ENCODE measurements at regions not wholly inside any gene's neighbourhood (a gene's known extent, or its start where the extent isn't known, plus 50 kb on each side); places are given as distances from the start of the nearest gene placed in this dataset.

- FAIRE-seq (no peak), DNase-seq (ENCODE audit: low read depth, low spot score) (no peak), ATAC-seq (no peak)
- Histone ChIP-seq H3K36me3 (ENCODE audit: control insufficient read depth in 2 of 2, insufficient read depth in 2 of 2, low read length in 1 of 2) (no peaks in the 10 kb centered on the region), H3K9me3 (replicated peaks; ENCODE audit: control insufficient read depth, insufficient read depth, low read length) (no peaks in the 10 kb centered on the region), H3K9ac (ENCODE audit: control insufficient read depth, insufficient read depth, low read length) (no peak overlapping the region), H3K4me1 (ENCODE audit: control insufficient read depth, insufficient read depth, low read length) (no peaks in the 10 kb centered on the region), H4K20me1 (ENCODE audit: control insufficient read depth, insufficient read depth) (no peaks in the 10 kb centered on the region), H3K27me3 (replicated peaks in 1 of 2; ENCODE audit: control insufficient read depth in 2 of 2, insufficient read depth in 2 of 2, low read length in 1 of 2) (no peaks in the 10 kb centered on the region), H3K4me3 (no peak overlapping the region), H3K79me2 (ENCODE audit: control insufficient read depth, insufficient read depth, low read length) (no peaks in the 10 kb centered on the region), H3K4me2 (ENCODE audit: control insufficient read depth, insufficient read depth) (no peak overlapping the region), H3K27ac (ENCODE audit: control insufficient read depth, insufficient read depth) (no peak overlapping the region), H2AFZ (ENCODE audit: control insufficient read depth, low read depth, low read length) (no peak overlapping the region)
- CTCF ChIA-PET: no interaction called here
- POLR2A ChIA-PET: no interaction called here
- no TSS peak for BruUV-seq (replicated peaks)
- SMC1A ChIA-PET (ENCODE audit: uncharacterized antibody, unreplicated experiment): interaction anchor here (1.3 kb wide), 1 partner anchor 14 kb away, joined by 3 read pairs; no protein-coding TSS in a partner anchor
- intact Hi-C loops (cut with micrococcal nuclease; ENCODE audit: unreplicated experiment) (no loop called here), in situ Hi-C loops (cut with MboI) (no loop called here)
- TF ChIP-seq ASH2L (IDR thresholded peaks at IDR 0.05; ENCODE audit: borderline replicate concordance, low read depth): no peak
- RAD21 ChIA-PET (ENCODE audit: unreplicated experiment): no interaction called here
- 26% methylated on average over 5 of the region's 5 CpGs for WGBS (ENCODE audit: insufficient coverage, insufficient replicate concordance, low lambda C conversion rate, missing lambda C conversion rate)
Observed at GRCh38 chr14:86072116-86072894, 542.4 kb downstream of the FLRT2 start.

- Histone ChIP-seq H2AFZ (ENCODE audit: control insufficient read depth, low read depth, low read length) (no peak overlapping the region), H3K9ac (ENCODE audit: control insufficient read depth, insufficient read depth, low read length) (no peak overlapping the region), H3K4me2 (ENCODE audit: control insufficient read depth, insufficient read depth) (no peak overlapping the region), H3K4me3 (no peak overlapping the region), H3K9me3 (replicated peaks; ENCODE audit: control insufficient read depth, insufficient read depth, low read length) (no peaks in the 10 kb centered on the region), H4K20me1 (ENCODE audit: control insufficient read depth, insufficient read depth) (no peaks in the 10 kb centered on the region), H3K27ac (ENCODE audit: control insufficient read depth, insufficient read depth) (no peak overlapping the region), H3K4me1 (ENCODE audit: control insufficient read depth, insufficient read depth, low read length) (no peaks in the 10 kb centered on the region), H3K36me3 (ENCODE audit: control insufficient read depth in 2 of 2, insufficient read depth in 2 of 2, low read length in 1 of 2) (no peaks in the 10 kb centered on the region), H3K79me2 (ENCODE audit: control insufficient read depth, insufficient read depth, low read length) (no peaks in the 10 kb centered on the region), H3K27me3 (replicated peaks in 1 of 2; ENCODE audit: control insufficient read depth in 2 of 2, insufficient read depth in 2 of 2, low read length in 1 of 2) (no peaks in the 10 kb centered on the region)
- ChIA-PET POLR2A (no interaction called here), RAD21 (ENCODE audit: unreplicated experiment) (no interaction called here), SMC1A (ENCODE audit: uncharacterized antibody, unreplicated experiment) (no interaction called here), CTCF (no interaction called here)
- DNase-seq (ENCODE audit: low read depth, low spot score) (no peak), FAIRE-seq (no peak), ATAC-seq (no peak)
- intact Hi-C loops (cut with micrococcal nuclease; ENCODE audit: unreplicated experiment) (no loop called here), in situ Hi-C loops (cut with MboI) (no loop called here)
- 0% methylated on average over 2 of the region's 2 CpGs for WGBS (ENCODE audit: insufficient coverage, insufficient replicate concordance, low lambda C conversion rate, missing lambda C conversion rate)
- no peak for TF ChIP-seq GABPA (IDR thresholded peaks at IDR 0.05; ENCODE audit: low read depth)
- TF ChIP-seq ETV6 (conservative IDR thresholded peaks at IDR 0.05 in 1 of 2, IDR thresholded peaks at IDR 0.05 in 1 of 2; ENCODE audit: borderline replicate concordance in 1 of 2, low read depth in 1 of 2): no peak
- no peak for TF ChIP-seq ZNF217 (IDR thresholded peaks at IDR 0.05)
- TF ChIP-seq MEF2B (IDR thresholded peaks at IDR 0.05; ENCODE audit: partially characterized antibody, poor library complexity, severe bottlenecking): no peak
- TF ChIP-seq HDGF (IDR thresholded peaks at IDR 0.05): no peak
- TF ChIP-seq NFIC (IDR thresholded peaks at IDR 0.05; ENCODE audit: low read depth, low read length): no peak
- no peak for TF ChIP-seq ZNF592 (IDR thresholded peaks at IDR 0.05)
- no TSS peak for BruUV-seq (replicated peaks)
Observed at GRCh38 chr14:86066651-86067050, 536.7 kb downstream of the FLRT2 start.
